Astrocyte of the cerebellum (primary cell): ENCODE measurements at regions not wholly inside any gene's neighbourhood (a gene's known extent, or its start where the extent isn't known, plus 50 kb on each side); places are given as distances from the start of the nearest gene placed in this dataset.
"Not testable (repeated sequence)": the region's sequence is repeated elsewhere in the genome, so short reads cannot be mapped to it uniquely, and the experiment has no call there.

Experiments
- DNase-seq: peaks from one replicate; pipeline ENCODE4 v3.0.0-alpha.2; 2011; ENCODE audit warnings: low read depth
- H3K4me3 ChIP-seq: 2 replicates; pipeline ENCODE4 v1.5.1; 2011; ENCODE audit warnings: mild to moderate bottlenecking, low read depth, low read length, moderate library complexity
- in situ Hi-C: cut with HindIII; loops from 2 replicates; pipeline ENCODE4 v1.10.0; 2017; ENCODE audit warnings: low sequenced_read_pairs
- TF ChIP-seq, protein P1 (sequence below): IDR thresholded peaks from 2 replicates; pipeline ENCODE4 v1.5.1; 2012; ENCODE audit warnings: low read length, low read depth, moderate library complexity, mild to moderate bottlenecking; ENCODE audit errors: missing control alignments

DNA sequence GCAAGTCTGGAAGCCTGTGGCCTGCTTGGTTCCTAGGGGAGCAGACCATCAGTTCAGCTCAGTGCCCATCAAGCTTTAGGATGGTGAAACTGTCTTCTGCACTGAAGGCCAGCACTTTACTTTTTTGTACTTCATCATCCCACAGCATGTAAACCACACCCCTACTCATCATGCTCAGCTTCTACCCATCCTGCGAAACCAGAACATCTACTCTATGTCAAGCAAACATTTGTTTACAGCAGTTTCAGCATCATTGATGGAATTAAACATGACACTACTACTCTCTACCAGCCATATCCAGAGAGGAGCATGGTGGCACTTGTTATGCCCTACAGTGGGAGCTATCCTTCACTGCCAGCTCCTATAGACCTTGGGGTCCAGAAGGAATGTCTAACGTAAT, 306.6 kb downstream of the SOX2 start:
- in situ Hi-C loops = no loop called here
- no peak overlapping the region for H3K4me3 ChIP-seq
- TF ChIP-seq, protein P1, sequence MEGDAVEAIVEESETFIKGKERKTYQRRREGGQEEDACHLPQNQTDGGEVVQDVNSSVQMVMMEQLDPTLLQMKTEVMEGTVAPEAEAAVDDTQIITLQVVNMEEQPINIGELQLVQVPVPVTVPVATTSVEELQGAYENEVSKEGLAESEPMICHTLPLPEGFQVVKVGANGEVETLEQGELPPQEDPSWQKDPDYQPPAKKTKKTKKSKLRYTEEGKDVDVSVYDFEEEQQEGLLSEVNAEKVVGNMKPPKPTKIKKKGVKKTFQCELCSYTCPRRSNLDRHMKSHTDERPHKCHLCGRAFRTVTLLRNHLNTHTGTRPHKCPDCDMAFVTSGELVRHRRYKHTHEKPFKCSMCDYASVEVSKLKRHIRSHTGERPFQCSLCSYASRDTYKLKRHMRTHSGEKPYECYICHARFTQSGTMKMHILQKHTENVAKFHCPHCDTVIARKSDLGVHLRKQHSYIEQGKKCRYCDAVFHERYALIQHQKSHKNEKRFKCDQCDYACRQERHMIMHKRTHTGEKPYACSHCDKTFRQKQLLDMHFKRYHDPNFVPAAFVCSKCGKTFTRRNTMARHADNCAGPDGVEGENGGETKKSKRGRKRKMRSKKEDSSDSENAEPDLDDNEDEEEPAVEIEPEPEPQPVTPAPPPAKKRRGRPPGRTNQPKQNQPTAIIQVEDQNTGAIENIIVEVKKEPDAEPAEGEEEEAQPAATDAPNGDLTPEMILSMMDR = no peak
- DNase-seq = no peak

DNA sequence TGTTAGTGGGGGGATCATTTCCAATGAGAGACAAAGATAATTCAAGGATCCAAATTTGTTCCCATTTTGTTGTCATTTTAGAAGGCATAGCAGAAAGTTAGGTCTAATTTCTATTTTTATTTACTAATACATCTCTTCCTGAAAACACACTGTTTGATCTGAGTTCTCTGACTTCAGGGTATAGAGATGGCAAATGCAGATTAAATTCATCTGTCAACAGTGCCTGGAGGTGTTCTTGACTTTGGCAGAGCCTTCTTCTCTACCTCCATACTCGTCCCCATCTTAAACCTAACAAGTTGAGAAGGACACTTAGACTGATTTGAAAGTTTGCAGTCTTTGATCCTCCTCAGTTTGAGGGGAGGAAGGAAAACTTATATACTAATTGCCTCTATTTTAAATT, 308.2 kb downstream of the SOX2 start:
- DNase-seq = no peak
- in situ Hi-C loops = no loop called here
- no peak overlapping the region for H3K4me3 ChIP-seq
- TF ChIP-seq, protein P1 = no peak

DNA sequence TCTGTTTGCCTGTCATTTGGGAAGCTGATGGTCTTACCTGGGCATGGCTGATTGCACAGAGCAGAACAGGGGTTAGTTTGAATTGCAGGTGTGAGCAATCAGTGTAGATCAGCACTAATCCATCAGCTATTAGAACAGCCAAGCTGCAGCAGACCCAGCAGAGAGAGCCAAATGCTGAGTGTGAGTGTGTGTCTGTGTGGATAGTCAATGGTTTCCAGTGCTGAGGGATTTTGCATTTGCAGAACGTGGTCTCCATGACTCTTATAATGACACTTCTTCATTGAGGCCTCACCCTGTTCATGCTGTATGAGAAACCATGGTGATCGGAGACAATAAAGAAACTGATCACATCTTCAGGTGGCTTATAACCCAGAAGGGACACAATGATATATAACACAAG, 312.1 kb downstream of the SOX2 start:
- H3K4me3 ChIP-seq = no peak overlapping the region
- no peak for DNase-seq
- TF ChIP-seq, protein P1 = no peak
- in situ Hi-C loops = no loop called here

- TF ChIP-seq, protein P1 = no peak
- in situ Hi-C loops = no loop called here
- no peak overlapping the region for H3K4me3 ChIP-seq
- peak; percentile 80 for DNase-seq
These were observed 315.6 kb downstream of the SOX2 start for GRCh38 chr3:182027366-182027765.

- in situ Hi-C loops = no loop called here
- TF ChIP-seq, protein P1 = peak; percentile 17
- peak; percentile 57 for DNase-seq
- H3K4me3 ChIP-seq = no peak overlapping the region
These were observed 316.4 kb downstream of the SOX2 start for GRCh38 chr3:182028081-182028480.

- DNase-seq, in situ Hi-C loops, H3K4me3 ChIP-seq: not testable (repeated sequence)
These were observed 322.5 kb downstream of the SOX2 start for GRCh38 chr3:182034231-182034630.

- in situ Hi-C loops = no loop called here
- H3K4me3 ChIP-seq = no peak overlapping the region
- TF ChIP-seq, protein P1 = no peak
- DNase-seq = no peak
These were observed 323.6 kb downstream of the SOX2 start for GRCh38 chr3:182035324-182035723.
